HG03135 (cell line): ENCODE measurements at regions not wholly inside any gene's neighbourhood (a gene's known extent, or its start where the extent isn't known, plus 50 kb on each side); places are given as distances from the start of the nearest gene placed in this dataset.
"Not testable (repeated sequence)": the region's sequence is repeated elsewhere in the genome, so short reads cannot be mapped to it uniquely, and the experiment has no call there.

ENCODE experiments used
- ATAC-seq: cut with Tn5 transposase; IDR thresholded peaks from one replicate; pipeline ENCODE4 v1.9.1; 2021; ENCODE audit warnings: mild to moderate bottlenecking, moderate library complexity; ENCODE audit not compliant: unreplicated experiment

- ATAC-seq: not testable (repeated sequence)
Observed at GRCh38 chr21:28381000-28381745, 611.5 kb downstream of the LTN1 start.

- ATAC-seq: no peak
Observed at GRCh38 chr21:28380241-28380640, 612.4 kb downstream of the LTN1 start.

- no peak for ATAC-seq
Observed at GRCh38 chr21:28378026-28378425, 614.7 kb downstream of the LTN1 start.

- no peak for ATAC-seq
Observed at GRCh38 chr21:28375708-28376385, 616.8 kb downstream of the LTN1 start.

GRCh38 chr21:28374881-28375280 lies 617.8 kb downstream of the LTN1 start:
- no peak for ATAC-seq

GRCh38 chr21:28371713-28372112 lies 621.0 kb downstream of the LTN1 start:
- no peak for ATAC-seq

- no peak for ATAC-seq
Observed at GRCh38 chr21:28359300-28359699, 633.4 kb downstream of the LTN1 start.

GRCh38 chr21:28358702-28359101 lies 634.0 kb downstream of the LTN1 start:
- no peak for ATAC-seq

GRCh38 chr21:28358170-28358569 lies 634.5 kb downstream of the LTN1 start:
- no peak for ATAC-seq

GRCh38 chr21:28357743-28358142 lies 634.9 kb downstream of the LTN1 start:
- no peak for ATAC-seq

- ATAC-seq: no peak
Observed at GRCh38 chr21:28356422-28356821, 636.3 kb downstream of the LTN1 start.

- no peak for ATAC-seq
Observed at GRCh38 chr21:28345934-28346333, 646.7 kb downstream of the LTN1 start.

- ATAC-seq: no peak
Observed at GRCh38 chr21:28344985-28345384, 647.7 kb downstream of the LTN1 start.

GRCh38 chr21:28342212-28342810 lies 650.4 kb downstream of the LTN1 start:
- ATAC-seq: no peak

- ATAC-seq: no peak
Observed at GRCh38 chr21:28339403-28339802, 653.3 kb downstream of the LTN1 start.

GRCh38 chr21:28338701-28339305 lies 653.9 kb downstream of the LTN1 start:
- ATAC-seq: no peak

GRCh38 chr21:28337315-28337714 lies 655.4 kb downstream of the LTN1 start:
- no peak for ATAC-seq

- ATAC-seq: no peak
Observed at GRCh38 chr21:28336314-28336713, 656.4 kb downstream of the LTN1 start.

- no peak for ATAC-seq
Observed at GRCh38 chr21:28334407-28334806, 658.3 kb downstream of the LTN1 start.

GRCh38 chr21:28333578-28334075 lies 659.0 kb downstream of the LTN1 start:
- no peak for ATAC-seq

GRCh38 chr21:28332796-28333195 lies 659.9 kb downstream of the LTN1 start:
- ATAC-seq: no peak
